DMS114 treated with DMSO at 0.1 percent for 48 hours (cell line): ENCODE measurements at regions not wholly inside any gene's neighbourhood (a gene's known extent, or its start where the extent isn't known, plus 50 kb on each side); places are given as distances from the start of the nearest gene placed in this dataset.

Source experiments
- DNase-seq: peaks from one replicate; lab custom pipeline; 2025; ENCODE audit not compliant: unreplicated experiment; lab: John Stamatoyannopoulos, UW

- no peak for DNase-seq
Observed at GRCh38 chr1:67635055-67635809, 49.8 kb upstream of the GADD45A start.
